ENCODE measurements at regions not wholly inside any gene's neighbourhood (a gene's known extent, or its start where the extent isn't known, plus 50 kb on each side); places are given as distances from the start of the nearest gene placed in this dataset.

GRCh38 chr14:54333511-54333910 lies 63.3 kb upstream of the CDKN3 start:
- TF ChIP-seq CTCF (IDR thresholded peaks at IDR 0.05; ENCODE audit: low read depth, low read length, poor library complexity, severe bottlenecking) (no peak), EZH2phosphoT487 (IDR thresholded peaks at IDR 0.05; ENCODE audit: borderline replicate concordance, low read length) (no peak)
